ENCODE measurements at regions not wholly inside any gene's neighbourhood (a gene's known extent, or its start where the extent isn't known, plus 50 kb on each side); places are given as distances from the start of the nearest gene placed in this dataset.

DNA sequence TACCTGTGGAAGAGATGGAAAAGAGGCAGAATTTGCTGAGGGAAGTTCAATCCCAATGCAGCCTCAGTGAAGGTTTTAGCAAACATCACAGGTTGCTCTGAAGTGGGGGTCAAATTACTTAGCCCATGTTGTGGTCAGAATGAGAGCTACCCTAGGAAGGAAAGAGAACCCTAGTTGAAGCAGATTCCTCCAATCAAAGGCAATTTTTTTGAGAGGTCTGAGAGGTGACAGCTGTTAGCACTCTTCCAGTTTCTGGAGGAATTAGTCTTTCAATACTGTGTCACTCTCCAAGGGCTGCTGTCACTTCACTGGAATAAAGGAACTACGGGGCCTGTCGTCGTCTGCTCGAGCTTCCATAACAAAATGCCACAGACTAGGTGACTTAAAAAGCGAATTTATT is 584.2 kb upstream of the DPPA4 start:
- Mint-ChIP-seq H3K27me3 (no peaks in the 10 kb centered on the region), H3K4me3 (no peak overlapping the region), H3K27ac (no peak overlapping the region), H3K4me1 (no peaks in the 10 kb centered on the region), H3K36me3 (no peaks in the 10 kb centered on the region), H3K9me3 (no peaks in the 10 kb centered on the region)
- ATAC-seq (ENCODE audit: low read depth) (no peak), DNase-seq (ENCODE audit: low spot score in 2 of 2) (no peak)

- H3K4me3 Mint-ChIP-seq, result no peak overlapping the region
- H3K4me1 Mint-ChIP-seq, result no peaks in the 10 kb centered on the region
- ATAC-seq (ENCODE audit: low read depth) (no peak), DNase-seq (ENCODE audit: low spot score in 2 of 2) (no peak)
- H3K27ac Mint-ChIP-seq, result no peak overlapping the region
- H3K27me3 Mint-ChIP-seq, result no peaks in the 10 kb centered on the region
- H3K36me3 Mint-ChIP-seq, result no peaks in the 10 kb centered on the region
- H3K9me3 Mint-ChIP-seq, result no peaks in the 10 kb centered on the region
These were observed 585.5 kb upstream of the DPPA4 start for GRCh38 chr3:109922856-109923255.

DNA sequence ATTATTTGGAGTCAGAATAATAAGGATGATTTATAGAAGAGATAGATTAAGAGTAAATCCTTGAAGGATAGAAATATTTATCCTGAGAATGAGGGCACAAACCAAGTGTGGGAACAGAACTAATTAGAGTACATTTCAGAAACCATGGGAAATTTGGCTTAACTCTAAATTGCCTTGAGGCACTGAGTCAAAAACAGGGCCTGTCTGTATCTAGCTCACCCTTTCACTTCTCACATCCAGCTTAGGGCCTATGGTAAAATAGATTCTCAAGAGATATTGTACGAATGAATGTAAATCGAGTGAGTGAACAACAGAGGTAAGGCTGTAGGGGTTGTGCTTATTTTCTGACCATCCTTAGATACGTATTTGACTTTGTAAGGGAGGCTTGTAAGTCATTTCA is 586.1 kb upstream of the DPPA4 start:
- ATAC-seq (ENCODE audit: low read depth) (no peak), DNase-seq (ENCODE audit: low spot score in 2 of 2) (no peak)
- no peaks in the 10 kb centered on the region for H3K9me3 Mint-ChIP-seq
- no peaks in the 10 kb centered on the region for H3K4me1 Mint-ChIP-seq
- no peaks in the 10 kb centered on the region for H3K36me3 Mint-ChIP-seq
- H3K4me3 Mint-ChIP-seq, result no peak overlapping the region
- H3K27me3 Mint-ChIP-seq, result no peaks in the 10 kb centered on the region
- no peak overlapping the region for H3K27ac Mint-ChIP-seq

- ATAC-seq (ENCODE audit: low read depth), result no peak
These were observed 586.9 kb upstream of the DPPA4 start for GRCh38 chr3:109924196-109924595.

GRCh38 chr3:109926376-109926775 is 589.0 kb upstream of the DPPA4 start:
- Mint-ChIP-seq H3K36me3 (no peaks in the 10 kb centered on the region), H3K27ac (no peak overlapping the region), H3K9me3 (no peaks in the 10 kb centered on the region), H3K4me1 (no peaks in the 10 kb centered on the region), H3K27me3 (no peaks in the 10 kb centered on the region), H3K4me3 (no peak overlapping the region)
- DNase-seq (ENCODE audit: low spot score in 2 of 2) (no peak), ATAC-seq (ENCODE audit: low read depth) (no peak)

More at GRCh38 chr3:109924196-109924595, 586.9 kb upstream of the DPPA4 start:
- Mint-ChIP-seq H3K9me3 (no peaks in the 10 kb centered on the region), H3K4me1 (no peaks in the 10 kb centered on the region), H3K36me3 (no peaks in the 10 kb centered on the region), H3K4me3 (no peak overlapping the region), H3K27ac (no peak overlapping the region), H3K27me3 (no peaks in the 10 kb centered on the region)
- DNase-seq (ENCODE audit: low spot score in 2 of 2), result no peak

DNA sequence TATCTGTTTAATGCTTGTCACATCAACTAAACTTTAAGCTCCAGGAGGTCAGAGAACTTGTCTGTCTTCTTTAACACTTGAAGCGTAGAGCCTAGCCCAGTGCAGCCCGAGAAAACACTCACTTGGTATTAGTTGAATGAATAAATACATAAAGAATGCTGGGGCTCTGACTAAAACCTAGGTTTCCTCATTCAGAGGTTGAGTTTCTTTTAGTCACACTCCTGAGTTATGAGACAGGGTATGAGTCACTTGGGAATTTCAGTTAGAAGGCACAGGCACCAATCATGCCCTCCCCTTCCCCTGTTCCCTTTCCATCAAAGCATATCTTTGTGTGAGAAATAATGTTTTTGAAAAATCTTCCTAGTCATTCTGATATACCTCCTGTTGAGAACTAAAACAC is 589.8 kb upstream of the DPPA4 start:
- no peak for ATAC-seq (ENCODE audit: low read depth)
- Mint-ChIP-seq H3K36me3 (no peaks in the 10 kb centered on the region), H3K4me1 (no peaks in the 10 kb centered on the region), H3K27ac (no peak overlapping the region), H3K4me3 (no peak overlapping the region), H3K9me3 (no peaks in the 10 kb centered on the region), H3K27me3 (no peaks in the 10 kb centered on the region)
- DNase-seq (ENCODE audit: low spot score in 2 of 2), result no peak

- DNase-seq (ENCODE audit: low spot score in 2 of 2) (no peak), ATAC-seq (ENCODE audit: low read depth) (no peak)
- Mint-ChIP-seq H3K27ac (no peak overlapping the region), H3K4me3 (no peak overlapping the region), H3K4me1 (no peaks in the 10 kb centered on the region), H3K27me3 (no peaks in the 10 kb centered on the region), H3K9me3 (no peaks in the 10 kb centered on the region), H3K36me3 (no peaks in the 10 kb centered on the region)
These were observed 590.4 kb upstream of the DPPA4 start for GRCh38 chr3:109927726-109928125.

GRCh38 chr3:109930582-109930981 is 593.2 kb upstream of the DPPA4 start:
- DNase-seq (ENCODE audit: low spot score in 2 of 2) (no peak), ATAC-seq (ENCODE audit: low read depth) (no peak)
- Mint-ChIP-seq H3K4me1 (no peaks in the 10 kb centered on the region), H3K4me3 (no peak overlapping the region), H3K27ac (no peak overlapping the region), H3K9me3 (no peaks in the 10 kb centered on the region), H3K27me3 (no peaks in the 10 kb centered on the region), H3K36me3 (no peaks in the 10 kb centered on the region)

- H3K27me3 Mint-ChIP-seq, result no peaks in the 10 kb centered on the region
- no peak overlapping the region for H3K27ac Mint-ChIP-seq
- ATAC-seq (ENCODE audit: low read depth) (no peak), DNase-seq (ENCODE audit: low spot score in 2 of 2) (no peak)
- no peaks in the 10 kb centered on the region for H3K4me1 Mint-ChIP-seq
- H3K4me3 Mint-ChIP-seq, result no peak overlapping the region
- H3K9me3 Mint-ChIP-seq, result no peaks in the 10 kb centered on the region
- no peaks in the 10 kb centered on the region for H3K36me3 Mint-ChIP-seq
These were observed 596.2 kb upstream of the DPPA4 start for GRCh38 chr3:109933576-109933975.

DNA sequence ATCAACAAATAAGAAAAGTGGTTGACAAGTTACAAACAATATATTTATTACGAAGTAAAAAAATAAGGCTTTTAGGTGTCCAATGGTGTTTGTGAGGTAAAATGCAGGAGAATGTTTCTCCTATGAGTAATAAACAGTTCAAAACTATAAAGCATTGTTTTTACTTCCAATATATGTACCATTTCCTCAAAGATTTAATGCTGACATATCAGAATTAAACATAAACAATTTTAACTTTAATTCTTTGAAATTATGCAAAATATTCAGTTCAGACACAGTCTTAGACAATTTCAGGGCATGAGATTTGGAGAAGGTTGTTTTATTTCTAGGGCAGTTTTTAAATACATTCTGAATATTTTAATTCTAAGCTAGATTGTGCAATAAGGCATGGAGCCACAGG is 602.5 kb upstream of the DPPA4 start:
- Mint-ChIP-seq H3K27ac (no peak overlapping the region), H3K4me3 (no peak overlapping the region), H3K27me3 (no peaks in the 10 kb centered on the region), H3K36me3 (no peaks in the 10 kb centered on the region), H3K9me3 (peaks cover 3% of the 10 kb centered on the region), H3K4me1 (no peaks in the 10 kb centered on the region)
- DNase-seq (ENCODE audit: low spot score in 2 of 2) (no peak), ATAC-seq (ENCODE audit: low read depth) (no peak)

- Mint-ChIP-seq H3K27ac (no peak overlapping the region), H3K4me3 (no peak overlapping the region), H3K27me3 (no peaks in the 10 kb centered on the region), H3K9me3 (peaks cover 4% of the 10 kb centered on the region), H3K36me3 (no peaks in the 10 kb centered on the region), H3K4me1 (no peaks in the 10 kb centered on the region)
- DNase-seq (ENCODE audit: low spot score in 2 of 2), result no peak
- no peak for ATAC-seq (ENCODE audit: low read depth)
These were observed 605.8 kb upstream of the DPPA4 start for GRCh38 chr3:109943181-109943580.

DNA sequence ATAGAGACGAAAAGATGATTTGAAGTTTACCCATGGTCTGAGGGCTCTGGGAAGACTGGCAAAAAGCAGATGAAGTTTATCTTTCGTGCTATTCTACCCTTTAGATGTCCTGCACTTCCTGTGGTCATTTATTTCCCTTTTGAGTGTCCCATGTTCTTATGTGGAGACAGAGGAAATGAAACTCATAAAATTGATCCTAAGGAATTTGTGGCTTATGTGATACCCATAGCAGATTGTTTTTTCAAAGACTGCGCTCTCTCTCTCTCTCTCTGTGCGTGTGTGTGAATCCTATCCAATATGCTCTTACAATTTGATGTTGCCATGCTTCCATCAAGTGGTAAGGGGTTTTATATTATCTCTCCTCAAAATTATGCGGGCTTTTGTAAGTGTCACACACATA is 607.5 kb upstream of the DPPA4 start:
- no peak for ATAC-seq (ENCODE audit: low read depth)
- no peak overlapping the region for H3K4me3 Mint-ChIP-seq
- peaks cover 4% of the 10 kb centered on the region for H3K9me3 Mint-ChIP-seq
- no peaks in the 10 kb centered on the region for H3K27me3 Mint-ChIP-seq
- no peak for DNase-seq (ENCODE audit: low spot score in 2 of 2)
- H3K36me3 Mint-ChIP-seq, result no peaks in the 10 kb centered on the region
- H3K27ac Mint-ChIP-seq, result no peak overlapping the region
- no peaks in the 10 kb centered on the region for H3K4me1 Mint-ChIP-seq

DNA sequence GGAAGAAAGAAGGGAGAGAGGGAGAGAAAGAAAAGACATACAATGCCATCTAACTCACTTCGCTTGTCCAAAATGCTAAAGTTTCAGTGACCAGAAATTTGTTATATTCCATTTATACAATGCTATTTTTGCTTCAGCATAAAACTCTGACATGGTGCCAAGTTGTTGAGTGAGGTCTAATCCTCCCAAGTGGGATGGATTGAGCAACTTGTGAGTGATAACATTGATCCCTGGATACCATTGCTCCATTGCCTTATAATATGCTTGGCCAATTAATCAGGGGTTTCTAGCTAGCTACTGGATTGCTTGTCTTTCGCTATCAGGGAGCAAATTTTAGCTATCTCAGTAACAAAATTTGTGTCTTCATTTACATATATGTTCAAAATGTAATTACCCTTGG is 615.6 kb upstream of the DPPA4 start:
- H3K4me3 Mint-ChIP-seq, result no peak overlapping the region
- H3K36me3 Mint-ChIP-seq, result no peaks in the 10 kb centered on the region
- H3K27me3 Mint-ChIP-seq, result no peaks in the 10 kb centered on the region
- no peaks in the 10 kb centered on the region for H3K4me1 Mint-ChIP-seq
- ATAC-seq (ENCODE audit: low read depth) (no peak), DNase-seq (ENCODE audit: low spot score in 2 of 2) (no peak)
- no peak overlapping the region for H3K27ac Mint-ChIP-seq
- H3K9me3 Mint-ChIP-seq, result peaks cover 9% of the 10 kb centered on the region

GRCh38 chr3:109963831-109964230 is 626.5 kb upstream of the DPPA4 start:
- no peak for ATAC-seq (ENCODE audit: low read depth)
- no peak for DNase-seq (ENCODE audit: low spot score in 2 of 2)
- no peaks in the 10 kb centered on the region for H3K36me3 Mint-ChIP-seq

GRCh38 chr3:109973733-109974132 is 636.4 kb upstream of the DPPA4 start:
- Mint-ChIP-seq H3K27me3 (no peaks in the 10 kb centered on the region), H3K27ac (no peak overlapping the region), H3K36me3 (no peaks in the 10 kb centered on the region), H3K9me3 (peaks cover 2% of the 10 kb centered on the region), H3K4me1 (no peaks in the 10 kb centered on the region), H3K4me3 (no peak overlapping the region)
- ATAC-seq (ENCODE audit: low read depth) (no peak), DNase-seq (ENCODE audit: low spot score in 2 of 2) (no peak)

More at GRCh38 chr3:109963831-109964230, 626.5 kb upstream of the DPPA4 start:
- Mint-ChIP-seq H3K4me3 (no peak overlapping the region), H3K27me3 (no peaks in the 10 kb centered on the region), H3K4me1 (no peaks in the 10 kb centered on the region), H3K27ac (no peak overlapping the region), H3K9me3 (no peaks in the 10 kb centered on the region)

DNA sequence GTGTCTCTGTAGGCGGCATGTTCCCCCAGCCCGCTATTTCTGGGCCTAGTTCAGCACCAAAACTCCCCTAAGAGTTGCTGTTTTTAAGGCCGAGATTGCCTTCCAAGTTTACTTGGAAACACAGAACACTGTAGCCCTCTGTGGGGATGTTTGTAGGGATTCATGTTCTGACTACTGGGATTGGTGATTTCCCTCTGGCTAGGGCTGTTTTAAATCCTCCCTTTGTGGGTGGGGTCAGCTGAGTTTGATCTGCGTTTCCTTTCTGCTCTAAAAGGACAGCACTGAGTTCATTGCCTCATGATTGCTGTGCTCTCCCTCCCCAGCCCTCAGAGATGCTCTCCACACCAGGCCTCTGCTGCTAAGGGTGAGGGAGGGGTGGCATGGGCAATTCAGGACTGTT is 640.6 kb upstream of the DPPA4 start:
- peaks cover 2% of the 10 kb centered on the region for H3K9me3 Mint-ChIP-seq
- no peaks in the 10 kb centered on the region for H3K36me3 Mint-ChIP-seq
- no peaks in the 10 kb centered on the region for H3K27me3 Mint-ChIP-seq
- no peaks in the 10 kb centered on the region for H3K4me1 Mint-ChIP-seq
- ATAC-seq (ENCODE audit: low read depth) (no peak), DNase-seq (ENCODE audit: low spot score in 2 of 2) (no peak)
- H3K4me3 Mint-ChIP-seq, result no peak overlapping the region
- H3K27ac Mint-ChIP-seq, result no peak overlapping the region
